IMR-90 (cell line): ENCODE measurements at regions not wholly inside any gene's neighbourhood (a gene's known extent, or its start where the extent isn't known, plus 50 kb on each side); places are given as distances from the start of the nearest gene placed in this dataset.

Experiments
- ATAC-seq: fragments of 200-7000 bp; cut with Tn5 transposase; 2 replicates; pipeline ENCODE4 v1.9.1; 2020; ENCODE audit warnings: low read depth, mild to moderate bottlenecking, moderate library complexity
- BruUV-seq: library from RNA; stranded (reverse); fragments of 400-500 nt; replicated peaks from 2 replicates; lab custom pipeline; 2021; lab: Mats Ljungman, UMichigan
- CTCF ChIA-PET: fragments of 300-600 bp; formaldehyde crosslinking; extraction: SDS; loops from one replicate; lab custom pipeline; 2021; ENCODE audit warnings: antibody characterized with exemption; lab: Yijun Ruan, JAX
- POLR2A ChIA-PET: fragments of 300-600 bp; sonication (Branson Sonifier 250); formaldehyde crosslinking; loops from one replicate; lab custom pipeline; 2022; ENCODE audit warnings: antibody characterized with exemption; ENCODE audit not compliant: unreplicated experiment; lab: Charles Lee
- DNase-seq: peaks from one replicate; pipeline ENCODE4 v3.0.0; 2013
- H2AFZ ChIP-seq: replicated peaks from 2 replicates; pipeline ENCODE3; 2013; ENCODE audit warnings: low read length, mild to moderate bottlenecking; ENCODE audit not compliant: poor library complexity
- H2AK5ac ChIP-seq: 2 replicates; pipeline ENCODE4 v1.6.1; 2013; ENCODE audit warnings: low read depth, low read length, inconsistent platforms
- H2AK9ac ChIP-seq: replicated peaks from 2 replicates; pipeline ENCODE3; 2013; ENCODE audit warnings: mild to moderate bottlenecking, low read depth, low read length, moderate library complexity; ENCODE audit not compliant: poor library complexity
- H2BK120ac ChIP-seq: 2 replicates; pipeline ENCODE4 v1.6.1; 2013; ENCODE audit warnings: low read depth, low read length, inconsistent platforms
- H2BK15ac ChIP-seq: 3 replicates; pipeline ENCODE4 v1.6.1; 2013; ENCODE audit warnings: low read depth, low read length, inconsistent platforms
- H2BK20ac ChIP-seq: 2 replicates; pipeline ENCODE4 v1.6.1; 2013; ENCODE audit warnings: low read depth, mild to moderate bottlenecking, inconsistent platforms, low read length, moderate library complexity
- H2BK5ac ChIP-seq: 2 replicates; pipeline ENCODE4 v1.6.1; 2013; ENCODE audit warnings: mild to moderate bottlenecking, low read depth, low read length, inconsistent platforms; ENCODE audit not compliant: poor library complexity, severe bottlenecking
- H3K14ac ChIP-seq: replicated peaks from 2 replicates; pipeline ENCODE4 v1.6.1; 2013; ENCODE audit warnings: low read depth, low read length, inconsistent platforms
- H3K18ac ChIP-seq: 2 replicates; pipeline ENCODE4 v1.6.1; 2013; ENCODE audit warnings: low read depth, low read length, control low read depth
- H3K23ac ChIP-seq: 2 replicates; pipeline ENCODE4 v1.6.1; 2013; ENCODE audit warnings: low read depth, low read length, inconsistent platforms
- H3K27ac ChIP-seq: 2 replicates; pipeline ENCODE4 v1.5.1; 2013; ENCODE audit warnings: mild to moderate bottlenecking, control low read depth, low read length; ENCODE audit not compliant: insufficient read depth
- H3K27me3 ChIP-seq: 2 replicates; pipeline ENCODE4 v1.6.1; 2013; ENCODE audit warnings: low read length; ENCODE audit not compliant: control insufficient read depth, insufficient read depth
- H3K36me3 ChIP-seq: 2 replicates; pipeline ENCODE4 v1.6.1; 2013; ENCODE audit warnings: low read length, mixed read lengths; ENCODE audit not compliant: control insufficient read depth, insufficient read depth
- H3K4ac ChIP-seq: 2 replicates; pipeline ENCODE4 v1.6.1; 2013; ENCODE audit warnings: low read depth, low read length, inconsistent platforms
- H3K4me1 ChIP-seq: 2 replicates; pipeline ENCODE4 v1.6.1; 2013; ENCODE audit warnings: low read length, mixed read lengths; ENCODE audit not compliant: control insufficient read depth, insufficient read depth
- H3K4me2 ChIP-seq: 2 replicates; pipeline ENCODE4 v1.6.1; 2013; ENCODE audit warnings: low read depth, mild to moderate bottlenecking, control low read depth, low read length, moderate library complexity
- H3K4me3 ChIP-seq: 2 replicates; pipeline ENCODE4 v1.5.1; 2013; ENCODE audit warnings: low read depth, mild to moderate bottlenecking, control low read depth, low read length, moderate library complexity; ENCODE audit not compliant: insufficient read depth
- H3K56ac ChIP-seq: 2 replicates; pipeline ENCODE4 v1.6.1; 2013; ENCODE audit warnings: low read length, inconsistent platforms; ENCODE audit not compliant: insufficient read depth; ENCODE audit errors: extremely low read depth
- H3K79me1 ChIP-seq, 2 experiments: 2 replicates each; pipeline ENCODE4 v1.6.1; 2013; ENCODE audit warnings: low read length in 2 of 2, inconsistent platforms in 1 of 2, low read depth in 1 of 2
- H3K9ac ChIP-seq: 2 replicates; pipeline ENCODE4 v1.6.1; 2013; ENCODE audit warnings: low read depth, low read length, control low read depth
- H3K9me1 ChIP-seq: 2 replicates; pipeline ENCODE4 v1.6.1; 2013; ENCODE audit warnings: low read length, inconsistent platforms; ENCODE audit not compliant: insufficient read depth
- H3K9me3 ChIP-seq: 2 replicates; pipeline ENCODE4 v1.6.1; 2013; ENCODE audit warnings: low read length; ENCODE audit not compliant: control insufficient read depth, insufficient read depth
- H4K20me1 ChIP-seq: 2 replicates; pipeline ENCODE4 v1.6.1; 2013; ENCODE audit warnings: low read length, inconsistent platforms; ENCODE audit not compliant: insufficient read depth
- H4K5ac ChIP-seq: 2 replicates; pipeline ENCODE4 v1.6.1; 2013; ENCODE audit warnings: mild to moderate bottlenecking, low read depth, low read length, control low read depth
- H4K8ac ChIP-seq, 2 experiments: 2 replicates each; pipeline ENCODE4 v1.6.1; 2013; ENCODE audit warnings: low read depth in 2 of 2, low read length in 2 of 2, control low read depth in 1 of 2, inconsistent platforms in 1 of 2
- H4K91ac ChIP-seq: 2 replicates; pipeline ENCODE4 v1.6.1; 2013; ENCODE audit warnings: low read depth, low read length, inconsistent platforms; ENCODE audit not compliant: insufficient read depth
- BHLHE40 ChIP-seq: fragments of 150-350 bp; IDR thresholded peaks from 2 replicates; pipeline ENCODE4 v1.6.1; 2016; ENCODE audit warnings: mild to moderate bottlenecking, low read depth, low read length
- CEBPB ChIP-seq: IDR thresholded peaks from 2 replicates; pipeline ENCODE4 v1.6.1; 2012; ENCODE audit warnings: low read depth, low read length, improper control_type of control experiment
- CHD1 ChIP-seq: IDR thresholded peaks from 2 replicates; pipeline ENCODE4 v1.6.1; 2012; ENCODE audit warnings: low read depth, low read length, improper control_type of control experiment
- CTCF ChIP-seq: conservative IDR thresholded peaks from 2 replicates; pipeline ENCODE4 v1.5.1; 2012; ENCODE audit warnings: mild to moderate bottlenecking, low read depth, low read length, improper control_type of control experiment
- ELK1 ChIP-seq: fragments of 150-350 bp; IDR thresholded peaks from 2 replicates; pipeline ENCODE4 v1.6.1; 2016; ENCODE audit warnings: low read depth, mild to moderate bottlenecking, low read length, moderate library complexity, borderline replicate concordance
- FOS ChIP-seq: fragments of 150-350 bp; IDR thresholded peaks from 2 replicates; pipeline ENCODE4 v1.6.1; 2016; ENCODE audit warnings: low read depth, low read length
- MAFK ChIP-seq: IDR thresholded peaks from 2 replicates; pipeline ENCODE4 v1.6.1; 2012; ENCODE audit warnings: low read depth, low read length, improper control_type of control experiment
- MAZ ChIP-seq: IDR thresholded peaks from 2 replicates; pipeline ENCODE4 v1.6.1; 2012; ENCODE audit warnings: low read depth, mild to moderate bottlenecking, low read length, improper control_type of control experiment, moderate library complexity, borderline replicate concordance
- MXI1 ChIP-seq: IDR thresholded peaks from 2 replicates; pipeline ENCODE4 v1.6.1; 2012; ENCODE audit warnings: low read depth, mild to moderate bottlenecking, low read length, moderate library complexity, borderline replicate concordance
- NFE2L2 ChIP-seq: fragments of 150-350 bp; IDR thresholded peaks from 2 replicates; pipeline ENCODE4 v1.6.1; 2016; ENCODE audit warnings: low read depth, mild to moderate bottlenecking, low read length
- POLR2A ChIP-seq: IDR thresholded peaks from 2 replicates; pipeline ENCODE4 v1.6.1; 2012; ENCODE audit warnings: mild to moderate bottlenecking, low read depth, low read length
- RAD21 ChIP-seq: IDR thresholded peaks from 2 replicates; pipeline ENCODE4 v1.6.1; 2012; ENCODE audit warnings: low read length, improper control_type of control experiment
- RCOR1 ChIP-seq: IDR thresholded peaks from 2 replicates; pipeline ENCODE4 v1.6.1; 2012; ENCODE audit warnings: mild to moderate bottlenecking, low read length, improper control_type of control experiment; ENCODE audit not compliant: insufficient replicate concordance
- RFX5 ChIP-seq: IDR thresholded peaks from 2 replicates; pipeline ENCODE4 v1.8.0; 2012; ENCODE audit warnings: low read depth, mild to moderate bottlenecking, low read length, moderate library complexity
- SMC3 ChIP-seq: fragments of 150-350 bp; IDR thresholded peaks from 2 replicates; pipeline ENCODE4 v1.6.1; 2016; ENCODE audit warnings: low read depth, mild to moderate bottlenecking, antibody characterized with exemption, low read length, moderate library complexity
- USF2 ChIP-seq: fragments of 150-350 bp; IDR thresholded peaks from 2 replicates; pipeline ENCODE4 v1.6.1; 2017; ENCODE audit warnings: mild to moderate bottlenecking, antibody characterized with exemption, low read length, low read depth
- WGBS, 2 experiments: methylation state at CpG; one replicate each; pipeline versions ENCODE4 v1.1.5 to v1.1.7; 2013; ENCODE audit warnings: missing lambda C conversion rate in 2 of 2; ENCODE audit not compliant: insufficient read length in 1 of 2; ENCODE audit errors: extremely low coverage in 2 of 2; 5-methylcytosine and 5-hydroxymethylcytosine counted together
- dilution Hi-C: fragments of 300-500 bp; cut with HindIII; formaldehyde crosslinking; loops from one replicate; pipeline ENCODE4 v1.14.3; 2018; ENCODE audit warnings: low sequenced_read_pairs; ENCODE audit not compliant: unreplicated experiment
- in situ Hi-C: fragments of 300-500 bp; cut with MboI; formaldehyde crosslinking; loops from 3 replicates; pipeline ENCODE4 v1.14.3; 2019; ENCODE audit warnings: low sequenced_read_pairs, inconsistent platforms, mixed read lengths
- intact Hi-C: fragments of 100-400 bp; cut with micrococcal nuclease; formaldehyde crosslinking; loops from 2 replicates; pipeline ENCODE4 v1.10.0; 2022

- Histone ChIP-seq H3K36me3 (no peaks in the 10 kb centered on the region), H4K8ac (no peak overlapping the region), H3K4me1 (no peaks in the 10 kb centered on the region), H3K18ac (no peak overlapping the region), H3K56ac (no peak overlapping the region), H4K5ac (no peak overlapping the region), H3K27me3 (peaks cover 3% of the 10 kb centered on the region; the same call in 1 of the 2 replicates), H2AK5ac (no peak overlapping the region), H2BK20ac (no peak overlapping the region), H3K9me1 (no peaks in the 10 kb centered on the region), H3K27ac (no peak overlapping the region), H3K4me3 (no peak overlapping the region), H3K4me2 (no peak overlapping the region), H2BK5ac (no peak overlapping the region), H3K9me3 (no peaks in the 10 kb centered on the region), H3K79me1 (no peaks in the 10 kb centered on the region), H2BK120ac (no peak overlapping the region), H4K91ac (no peak overlapping the region), H3K14ac (no peak overlapping the region), H3K9ac (no peak overlapping the region), H2BK15ac (no peak overlapping the region), H3K23ac (no peak overlapping the region), H3K4ac (no peak overlapping the region), H2AFZ (no peak overlapping the region), H2AK9ac (peak overlapping the region; percentile 65), H4K20me1 (no peaks in the 10 kb centered on the region)
- TF ChIP-seq ELK1 (no peak), POLR2A (no peak), SMC3 (no peak), USF2 (no peak), CTCF (no peak), BHLHE40 (no peak), CEBPB (no peak), MAZ (no peak), NFE2L2 (no peak), MAFK (no peak), FOS (no peak), MXI1 (no peak), RFX5 (no peak), CHD1 (no peak), RCOR1 (no peak), RAD21 (no peak)
- intact Hi-C loops (no loop called here), dilution Hi-C loops (no loop called here), in situ Hi-C loops (no loop called here)
- BruUV-seq: no TSS peak
- no peak for DNase-seq
- ChIA-PET CTCF (no interaction called here), POLR2A (no interaction called here)
- no CpG with 5 or more reads among the region's 4 CpGs for WGBS, 2 experiments
- no peak for ATAC-seq
These were observed 211.1 kb downstream of the SPTSSA start for GRCh38 chr14:34250959-34251358.
